ENCODE measurements at regions not wholly inside any gene's neighbourhood (a gene's known extent, or its start where the extent isn't known, plus 50 kb on each side); places are given as distances from the start of the nearest gene placed in this dataset.

DNA sequence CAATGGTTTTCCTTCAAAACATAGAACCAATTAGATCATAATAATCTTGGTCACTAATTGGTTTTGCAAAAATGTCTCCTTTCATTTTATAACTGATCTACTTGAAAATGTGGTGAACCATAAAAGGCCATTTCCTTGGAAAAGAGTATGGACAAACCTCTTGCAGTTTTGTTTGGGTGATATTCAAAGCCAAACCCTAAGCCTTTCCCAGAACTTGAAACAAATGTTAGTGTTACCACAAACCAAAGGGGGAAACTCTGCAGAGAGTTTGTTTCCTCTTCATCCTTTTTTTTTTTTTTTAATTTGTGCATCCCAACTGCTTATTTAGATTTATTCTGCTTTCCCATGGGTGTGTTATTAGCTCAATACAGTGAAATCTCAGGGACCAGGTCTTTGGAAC, 204.4 kb upstream of the ADAMTSL1 start:
- no peak overlapping the region for H3K9ac ChIP-seq (ENCODE audit: low read length)
- CTCF ChIA-PET: no interaction called here
- DNase-seq: no peak
- TF ChIP-seq, protein P1, sequence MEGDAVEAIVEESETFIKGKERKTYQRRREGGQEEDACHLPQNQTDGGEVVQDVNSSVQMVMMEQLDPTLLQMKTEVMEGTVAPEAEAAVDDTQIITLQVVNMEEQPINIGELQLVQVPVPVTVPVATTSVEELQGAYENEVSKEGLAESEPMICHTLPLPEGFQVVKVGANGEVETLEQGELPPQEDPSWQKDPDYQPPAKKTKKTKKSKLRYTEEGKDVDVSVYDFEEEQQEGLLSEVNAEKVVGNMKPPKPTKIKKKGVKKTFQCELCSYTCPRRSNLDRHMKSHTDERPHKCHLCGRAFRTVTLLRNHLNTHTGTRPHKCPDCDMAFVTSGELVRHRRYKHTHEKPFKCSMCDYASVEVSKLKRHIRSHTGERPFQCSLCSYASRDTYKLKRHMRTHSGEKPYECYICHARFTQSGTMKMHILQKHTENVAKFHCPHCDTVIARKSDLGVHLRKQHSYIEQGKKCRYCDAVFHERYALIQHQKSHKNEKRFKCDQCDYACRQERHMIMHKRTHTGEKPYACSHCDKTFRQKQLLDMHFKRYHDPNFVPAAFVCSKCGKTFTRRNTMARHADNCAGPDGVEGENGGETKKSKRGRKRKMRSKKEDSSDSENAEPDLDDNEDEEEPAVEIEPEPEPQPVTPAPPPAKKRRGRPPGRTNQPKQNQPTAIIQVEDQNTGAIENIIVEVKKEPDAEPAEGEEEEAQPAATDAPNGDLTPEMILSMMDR (IDR thresholded peaks at IDR 0.05): no peak
- no peak for TF ChIP-seq EZH2 (IDR thresholded peaks at IDR 0.05; ENCODE audit: borderline replicate concordance, insufficient read depth, low read depth, low read length, poor library complexity, severe bottlenecking)
- no peak overlapping the region for H3K4me2 ChIP-seq (replicated peaks; ENCODE audit: low read depth, low read length, poor library complexity, severe bottlenecking)
- Mint-ChIP-seq H3K27me3 (no peaks in the 10 kb centered on the region), H3K4me1 (no peaks in the 10 kb centered on the region), H3K4me3 (no peak overlapping the region), H3K27ac (no peak overlapping the region), H3K9me3 (ENCODE audit: insufficient read depth) (peaks cover 9% of the 10 kb centered on the region)
- H4K20me1 ChIP-seq (ENCODE audit: control insufficient read depth, insufficient read depth, low read length, poor library complexity, severe bottlenecking): no peaks in the 10 kb centered on the region
- H3K79me2 ChIP-seq (ENCODE audit: control insufficient read depth, insufficient read depth, low read length): no peaks in the 10 kb centered on the region
- H3K9me3 ChIP-seq (ENCODE audit: control extremely low read depth in 1 of 3, control insufficient read depth in 2 of 3, insufficient read depth in 1 of 3, low read length in 2 of 3): peaks cover 0 to 4% (median 2%) of the 10 kb centered on the region in 3 donors
- no peaks in the 10 kb centered on the region for H3K4me1 ChIP-seq (ENCODE audit: control insufficient read depth in 2 of 2, insufficient read depth in 2 of 2, low read length in 2 of 2)
- POLR2A ChIA-PET: no interaction called here
- H3K4me3 ChIP-seq (ENCODE audit: control extremely low read depth in 1 of 5, extremely low read depth in 1 of 5, insufficient read depth in 1 of 5, low read depth in 2 of 5, low read length in 4 of 5): no peak overlapping the region
- no peaks in the 10 kb centered on the region for H3K36me3 ChIP-seq (replicated peaks in 1 of 2; ENCODE audit: control extremely low read depth in 1 of 2, control insufficient read depth in 1 of 2, extremely low read depth in 1 of 2, insufficient read depth in 2 of 2, low read length in 1 of 2)
- no peak for ATAC-seq (ENCODE audit: low read depth)
- H3K27ac ChIP-seq (ENCODE audit: low read length in 2 of 2): no peak overlapping the region
- no peaks in the 10 kb centered on the region for H3K27me3 ChIP-seq (replicated peaks in 1 of 4; ENCODE audit: control extremely low read depth in 1 of 4, control insufficient read depth in 3 of 4, insufficient read depth in 4 of 4, low read length in 3 of 4)
- intact Hi-C loops (cut with micrococcal nuclease): no loop called here
- no peak overlapping the region for H2AFZ ChIP-seq (ENCODE audit: insufficient read depth, low read depth, low read length, poor library complexity, severe bottlenecking)

DNA sequence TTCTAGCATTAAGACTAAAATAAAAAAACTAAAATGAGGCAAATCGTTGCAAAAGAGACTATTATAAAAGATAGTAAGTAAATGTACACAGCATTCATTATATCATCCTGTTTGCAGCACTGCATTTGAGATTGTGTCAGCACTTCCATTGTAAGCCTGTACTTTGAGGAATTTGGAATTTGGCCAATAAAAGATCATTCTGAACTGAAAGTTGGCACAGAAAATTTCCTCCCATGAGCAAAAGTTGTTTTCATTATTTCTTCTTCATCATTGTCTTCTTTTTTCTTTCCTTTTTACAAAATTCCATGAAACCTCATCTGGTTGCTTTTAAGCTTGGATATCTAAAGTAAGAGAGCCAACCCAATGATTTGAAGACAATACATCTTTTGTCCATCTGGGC, 199.3 kb upstream of the ADAMTSL1 start:
- Histone ChIP-seq H3K27me3 (replicated peaks in 1 of 4; ENCODE audit: control extremely low read depth in 1 of 4, control insufficient read depth in 3 of 4, insufficient read depth in 4 of 4, low read length in 3 of 4) (no peaks in the 10 kb centered on the region), H4K20me1 (ENCODE audit: control insufficient read depth, insufficient read depth, low read length, poor library complexity, severe bottlenecking) (no peaks in the 10 kb centered on the region), H3K9me3 (ENCODE audit: control extremely low read depth in 1 of 3, control insufficient read depth in 2 of 3, insufficient read depth in 1 of 3, low read length in 2 of 3) (peaks cover 0 to 9% (median 2%) of the 10 kb centered on the region in 3 donors), H3K27ac (ENCODE audit: low read length in 2 of 2) (no peak overlapping the region), H3K4me3 (ENCODE audit: control extremely low read depth in 1 of 5, extremely low read depth in 1 of 5, insufficient read depth in 1 of 5, low read depth in 2 of 5, low read length in 4 of 5) (no peak overlapping the region), H3K79me2 (ENCODE audit: control insufficient read depth, insufficient read depth, low read length) (no peaks in the 10 kb centered on the region), H3K4me1 (ENCODE audit: control insufficient read depth in 2 of 2, insufficient read depth in 2 of 2, low read length in 2 of 2) (no peaks in the 10 kb centered on the region), H2AFZ (ENCODE audit: insufficient read depth, low read depth, low read length, poor library complexity, severe bottlenecking) (no peak overlapping the region), H3K4me2 (replicated peaks; ENCODE audit: low read depth, low read length, poor library complexity, severe bottlenecking) (no peak overlapping the region), H3K36me3 (replicated peaks in 1 of 2; ENCODE audit: control extremely low read depth in 1 of 2, control insufficient read depth in 1 of 2, extremely low read depth in 1 of 2, insufficient read depth in 2 of 2, low read length in 1 of 2) (no peaks in the 10 kb centered on the region), H3K9ac (ENCODE audit: low read length) (no peak overlapping the region)
- intact Hi-C loops (cut with micrococcal nuclease): no loop called here
- Mint-ChIP-seq H3K27me3 (no peaks in the 10 kb centered on the region), H3K4me1 (no peaks in the 10 kb centered on the region), H3K9me3 (ENCODE audit: insufficient read depth) (peaks cover 15% of the 10 kb centered on the region), H3K27ac (no peak overlapping the region), H3K4me3 (no peak overlapping the region)
- no CpG with 5 or more reads among the region's 1 CpG for WGBS (ENCODE audit: insufficient coverage)
- ChIA-PET CTCF (interaction anchor here (0.6 kb wide), 1 partner anchor 19 kb away, joined by 3 read pairs; no protein-coding TSS in a partner anchor), POLR2A (no interaction called here)
- no peak for DNase-seq
- TF ChIP-seq EZH2 (IDR thresholded peaks at IDR 0.05; ENCODE audit: borderline replicate concordance, insufficient read depth, low read depth, low read length, poor library complexity, severe bottlenecking): no peak
- TF ChIP-seq, protein P1 (IDR thresholded peaks at IDR 0.05): no peak
- ATAC-seq (ENCODE audit: low read depth): no peak

Data from B cell (primary cell).